Pancreas (tissue), 10 donors: ENCODE measurements at regions not wholly inside any gene's neighbourhood (a gene's known extent, or its start where the extent isn't known, plus 50 kb on each side); places are given as distances from the start of the nearest gene placed in this dataset.

Experiments
- ATAC-seq, 4 donors: fragments of 200-7000 bp; cut with Tn5 transposase; one replicate each; pipeline versions ENCODE4 v1.8.0 to v1.9.1; 2020; ENCODE audit warnings: mild to moderate bottlenecking in 4 of 4, moderate library complexity in 4 of 4
- DNase-seq, 6 donors: peaks; one replicate each; pipeline ENCODE4 v3.0.0-alpha.2; 2020
- FAIRE-seq: peaks from 2 replicates; lab custom pipeline; 2012; peaks lifted over from hg19 to GRCh38; lab: Jason Lieb, UNC
- H3K27ac ChIP-seq, 4 donors: fragments of 200-600 bp; sonication (generic); 1 replicate in 3 of 4; 2 replicates in 1 of 4; pipeline versions ENCODE4 v1.5.0 to v1.8.0; 2020
- H3K27me3 ChIP-seq, 4 donors: fragments of 200-600 bp; one replicate each; pipeline ENCODE4 v1.8.0; 2021
- H3K36me3 ChIP-seq, 3 donors: fragments of 200-600 bp; sonication (generic) in 1 of 3; one replicate each; pipeline versions ENCODE4 v1.5.0 to v1.8.0; 2020 to 2021
- H3K4me1 ChIP-seq, 3 donors: fragments of 200-600 bp; one replicate each; pipeline ENCODE4 v1.8.0; 2021
- H3K4me3 ChIP-seq, 4 donors: fragments of 200-600 bp; sonication (generic) in 2 of 4; one replicate each; pipeline versions ENCODE4 v1.5.0 to v1.8.0; 2020 to 2021
- H3K9me3 ChIP-seq, 4 donors: fragments of 200-600 bp; one replicate each; pipeline ENCODE4 v1.8.0; 2021
- WGBS, 2 donors: extraction: QIAGEN DNeasy Blood & Tissue Kit; methylation state at CpG; one replicate each; pipeline ENCODE4 v1.1.7; 2013; 5-methylcytosine and 5-hydroxymethylcytosine counted together
- intact Hi-C, 3 donors: fragments of 100-400 bp; cut with DNase I; formaldehyde crosslinking; loops; one replicate each; pipeline versions ENCODE4 v1.11.1 to v1.14.2; 2022
- microRNA-seq, 2 donors: library from miRNA; unstranded; fragments of <30 nt; microRNA quantifications; one replicate each; pipeline versions ENCODE4 to v1.1.0, GENCODE V29; 2019 to 2020
- TF ChIP-seq, protein P1 (sequence below), 4 donors: fragments of 200-600 bp; sonication (generic) in 3 of 4; IDR thresholded peaks; one replicate each; pipeline versions ENCODE4 v1.5.0 to v1.8.0; 2021; ENCODE audit warnings: antibody characterized with exemption in 4 of 4
- donor health status: healthy with polysubstance abuse.
- donor health status: DM: no; HTN: no; CAD: no; lungs with moderate emphysema.
- donor health status: DM: no; HTN: no; CAD: no.
- donor health status: control.
- donor health status: control.
- donor health status: Bipolar disorder and iron deficiency.
- donor health status: DM: yes; HTN: yes; CAD: no.
- donor health status: DM: no; HTN: no; CAD: no.
- donor health status: DM: no; HTN: no; CAD: no.
- donor health status: DM: yes; HTN: yes; CAD: no.

DNA sequence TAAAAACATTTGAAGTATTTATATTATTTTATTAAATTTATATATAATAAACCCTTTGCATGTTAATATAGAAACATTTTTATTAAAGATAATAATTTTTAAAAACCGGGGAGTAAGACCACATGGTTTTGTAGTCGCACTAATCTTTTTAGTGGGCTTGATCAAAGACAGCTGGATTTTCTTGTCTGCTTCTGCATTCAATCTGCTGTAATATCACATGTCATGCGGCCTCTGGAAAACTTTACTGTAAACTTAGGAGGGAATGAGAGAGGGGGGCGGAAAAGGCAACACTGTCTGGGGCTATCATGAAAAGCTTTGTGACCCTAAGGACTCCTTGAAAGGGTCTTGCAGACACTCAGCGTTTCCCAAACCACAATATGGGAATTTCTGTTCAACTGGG, 62.8 kb upstream of the NLGN4X start:
- WGBS, 2 donors: 58 to 67% methylated on average over 5 of the region's 5 CpGs
- FAIRE-seq: peak; percentile 29

DNA sequence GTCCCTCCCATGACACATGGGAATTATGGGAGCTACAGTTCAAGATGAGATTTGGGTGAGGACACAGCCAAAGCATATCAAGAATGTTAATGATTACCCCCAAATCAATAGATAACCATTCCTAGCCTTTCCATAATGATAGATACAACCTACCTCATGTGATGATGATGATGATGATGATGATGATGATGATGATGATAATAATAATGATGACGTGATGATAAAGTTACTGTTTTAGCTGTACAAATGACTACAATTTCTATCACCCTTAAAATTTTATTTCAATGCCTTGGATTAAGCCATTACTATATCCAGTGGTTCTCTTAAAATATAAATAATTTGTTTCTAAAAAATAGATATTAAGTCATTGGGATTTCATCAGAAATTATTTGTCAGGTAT, 55.2 kb upstream of the NLGN4X start:
- TF ChIP-seq, protein P1, sequence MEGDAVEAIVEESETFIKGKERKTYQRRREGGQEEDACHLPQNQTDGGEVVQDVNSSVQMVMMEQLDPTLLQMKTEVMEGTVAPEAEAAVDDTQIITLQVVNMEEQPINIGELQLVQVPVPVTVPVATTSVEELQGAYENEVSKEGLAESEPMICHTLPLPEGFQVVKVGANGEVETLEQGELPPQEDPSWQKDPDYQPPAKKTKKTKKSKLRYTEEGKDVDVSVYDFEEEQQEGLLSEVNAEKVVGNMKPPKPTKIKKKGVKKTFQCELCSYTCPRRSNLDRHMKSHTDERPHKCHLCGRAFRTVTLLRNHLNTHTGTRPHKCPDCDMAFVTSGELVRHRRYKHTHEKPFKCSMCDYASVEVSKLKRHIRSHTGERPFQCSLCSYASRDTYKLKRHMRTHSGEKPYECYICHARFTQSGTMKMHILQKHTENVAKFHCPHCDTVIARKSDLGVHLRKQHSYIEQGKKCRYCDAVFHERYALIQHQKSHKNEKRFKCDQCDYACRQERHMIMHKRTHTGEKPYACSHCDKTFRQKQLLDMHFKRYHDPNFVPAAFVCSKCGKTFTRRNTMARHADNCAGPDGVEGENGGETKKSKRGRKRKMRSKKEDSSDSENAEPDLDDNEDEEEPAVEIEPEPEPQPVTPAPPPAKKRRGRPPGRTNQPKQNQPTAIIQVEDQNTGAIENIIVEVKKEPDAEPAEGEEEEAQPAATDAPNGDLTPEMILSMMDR (IDR thresholded peaks at IDR 0.05): no peak
- H3K27ac ChIP-seq: no peak overlapping the region
- FAIRE-seq (peak; percentile 20), ATAC-seq (no peak), DNase-seq (no peak)
- H3K4me3 ChIP-seq: no peak overlapping the region
- no peaks in the 10 kb centered on the region for H3K4me1 ChIP-seq
- H3K27me3 ChIP-seq: peaks cover 0 to 4% (median 0%) of the 10 kb centered on the region in 4 donors
- WGBS, 2 donors: 67 to 80% methylated on average over 1 of the region's 1 CpG
- no peaks in the 10 kb centered on the region for H3K36me3 ChIP-seq
- H3K9me3 ChIP-seq: no peaks in the 10 kb centered on the region
- intact Hi-C loops: no loop called here

More for the DNA sequence above, 62.8 kb upstream of the NLGN4X start:
- Histone ChIP-seq H3K27me3 (peaks cover 0 to 5% (median 3%) of the 10 kb centered on the region in 4 donors), H3K27ac (no peak overlapping the region), H3K36me3 (no peaks in the 10 kb centered on the region), H3K4me1 (no peaks in the 10 kb centered on the region), H3K9me3 (no peaks in the 10 kb centered on the region), H3K4me3 (no peak overlapping the region)
- TF ChIP-seq, protein P1 (IDR thresholded peaks at IDR 0.05): no peak
- ATAC-seq (no peak), DNase-seq (no peak)
- intact Hi-C loops: no loop called here

DNA sequence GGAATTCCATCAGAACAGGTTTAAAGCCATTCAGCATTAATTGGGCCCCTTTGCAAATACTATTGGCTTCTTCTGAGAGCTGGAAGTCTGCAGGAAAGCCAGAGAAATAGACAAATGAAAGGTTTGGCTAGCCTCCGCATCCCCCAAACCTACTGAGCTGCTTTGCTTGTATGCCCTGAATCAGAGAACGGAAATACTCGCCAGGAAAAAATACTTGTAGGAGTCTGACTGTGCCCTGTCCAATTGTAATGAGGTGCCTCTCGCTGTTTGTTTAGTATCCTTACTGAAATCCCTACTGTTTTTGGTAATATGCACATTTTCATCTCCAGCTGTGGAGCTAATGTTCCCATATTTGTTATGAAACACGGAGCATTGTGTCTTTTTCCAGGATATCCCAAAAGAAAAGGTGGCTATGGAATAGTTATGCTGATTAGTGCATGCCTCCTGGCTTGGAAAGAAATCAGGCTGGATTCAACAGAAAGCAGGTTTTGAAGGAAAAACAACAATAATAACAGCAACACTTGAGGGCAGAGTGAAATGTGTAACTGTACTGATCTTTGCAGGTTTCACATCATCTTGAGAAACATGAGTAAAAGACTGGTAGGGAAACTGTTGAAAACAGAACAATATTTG, 50.7 kb upstream of the NLGN4X start:
- ATAC-seq (no peak), DNase-seq (no peak), FAIRE-seq (no peak)
- peaks cover 0 to 4% (median 0%) of the 10 kb centered on the region in 4 donors for H3K27me3 ChIP-seq
- H3K4me3 ChIP-seq: no peak overlapping the region
- no peaks in the 10 kb centered on the region for H3K36me3 ChIP-seq
- WGBS, 2 donors: 19 to 32% methylated on average over 5 of the region's 5 CpGs
- no peaks in the 10 kb centered on the region for H3K4me1 ChIP-seq
- no peak overlapping the region for H3K27ac ChIP-seq
- TF ChIP-seq, protein P1 (IDR thresholded peaks at IDR 0.05): no peak
- intact Hi-C loops: no loop called here
- H3K9me3 ChIP-seq: no peaks in the 10 kb centered on the region

Small RNA genes lying in the stretch of these regions (microRNA-seq; reads per million reads assigned to microRNA genes)
- 0 reads per million in 2 donors for gene MIR4770
